CD4-positive, alpha-beta T cell (primary cell): ENCODE measurements at regions not wholly inside any gene's neighbourhood (a gene's known extent, or its start where the extent isn't known, plus 50 kb on each side); places are given as distances from the start of the nearest gene placed in this dataset.

Experiments used
- ATAC-seq: fragments of 200-7000 bp; cut with Tn5 transposase; one replicate; pipeline ENCODE4 v1.10.0; 2022; ENCODE audit warnings: mild to moderate bottlenecking; ENCODE audit not compliant: poor library complexity
- CTCF ChIA-PET: fragments of 350-600 bp; sonication (Branson Sonifier 250); formaldehyde crosslinking; loops from one replicate; lab custom pipeline; 2021; ENCODE audit warnings: antibody characterized with exemption, inconsistent platforms; lab: Charles Lee
- POLR2A ChIA-PET: fragments of 350-600 bp; sonication (Branson Sonifier 250); formaldehyde crosslinking; loops from one replicate; lab custom pipeline; 2021; ENCODE audit warnings: antibody characterized with exemption, inconsistent platforms; lab: Charles Lee
- DNase-seq, 14 experiments: peaks; one replicate each; pipeline ENCODE4 v3.0.0-alpha.2; 2013 to 2020; ENCODE audit warnings: mixed read lengths in 2 of 14
- H3K27ac ChIP-seq, 2 donors: one replicate each; pipeline versions ENCODE4 v1.5.1 to v1.7.0; 2013; ENCODE audit warnings: low read length in 2 of 2, low read depth in 1 of 2, mild to moderate bottlenecking in 1 of 2
- H3K27me3 ChIP-seq, 2 experiments: 1 replicate in 1 of 2; 2 replicates in 1 of 2; pipeline versions ENCODE4 v1.6.1 to v1.7.0; 2013; ENCODE audit warnings: low read length in 2 of 2, control low read depth in 1 of 2, mild to moderate bottlenecking in 1 of 2, moderate library complexity in 1 of 2; ENCODE audit not compliant: insufficient read depth in 2 of 2, control insufficient read depth in 1 of 2
- H3K36me3 ChIP-seq: one replicate; pipeline ENCODE4 v1.6.1; 2013; ENCODE audit warnings: low read length, control low read depth; ENCODE audit not compliant: insufficient read depth
- H3K4me1 ChIP-seq: one replicate; pipeline ENCODE4 v1.6.1; 2013; ENCODE audit warnings: low read length, control low read depth; ENCODE audit not compliant: insufficient read depth
- H3K4me3 ChIP-seq: one replicate; pipeline ENCODE4 v1.5.1; 2013; ENCODE audit warnings: mild to moderate bottlenecking, low read length, moderate library complexity
- H3K9me3 ChIP-seq, 2 experiments: 1 replicate in 1 of 2; 2 replicates in 1 of 2; pipeline versions ENCODE4 v1.6.1 to v1.7.0; 2013; ENCODE audit warnings: low read length in 2 of 2, mild to moderate bottlenecking in 2 of 2, control low read depth in 1 of 2, moderate library complexity in 1 of 2; ENCODE audit not compliant: control insufficient read depth in 1 of 2, insufficient read depth in 1 of 2
- H3K27ac Mint-ChIP-seq: one replicate; pipeline ENCODE4 v1.8.0; 2020; ENCODE audit warnings: mixed read lengths
- H3K27me3 Mint-ChIP-seq: one replicate; pipeline ENCODE4 v1.8.0; 2021; ENCODE audit warnings: mixed read lengths
- H3K36me3 Mint-ChIP-seq: one replicate; pipeline ENCODE4 v1.8.0; 2021; ENCODE audit warnings: low read depth, mixed read lengths
- H3K4me1 Mint-ChIP-seq: one replicate; pipeline ENCODE4 v1.8.0; 2021; ENCODE audit warnings: low read depth, mixed read lengths
- H3K4me3 Mint-ChIP-seq: one replicate; pipeline ENCODE4 v1.8.0; 2020; ENCODE audit warnings: mild to moderate bottlenecking, mixed read lengths
- H3K9me3 Mint-ChIP-seq: one replicate; pipeline ENCODE4 v1.8.0; 2020; ENCODE audit warnings: mixed read lengths
- intact Hi-C, 2 experiments: fragments of 100-400 bp; cut with DNase I in 1 of 2; cut with micrococcal nuclease in 1 of 2; formaldehyde crosslinking; loops; one replicate each; pipeline versions ENCODE4 v1.15.1 to v1.9.0; 2023 to 2025; cut with DNase I, micrococcal nuclease
- TF ChIP-seq, protein P1 (sequence below): fragments of 200-600 bp; IDR thresholded peaks from one replicate; pipeline ENCODE4 v1.8.0; 2022; ENCODE audit warnings: antibody characterized with exemption, mild to moderate bottlenecking

DNA sequence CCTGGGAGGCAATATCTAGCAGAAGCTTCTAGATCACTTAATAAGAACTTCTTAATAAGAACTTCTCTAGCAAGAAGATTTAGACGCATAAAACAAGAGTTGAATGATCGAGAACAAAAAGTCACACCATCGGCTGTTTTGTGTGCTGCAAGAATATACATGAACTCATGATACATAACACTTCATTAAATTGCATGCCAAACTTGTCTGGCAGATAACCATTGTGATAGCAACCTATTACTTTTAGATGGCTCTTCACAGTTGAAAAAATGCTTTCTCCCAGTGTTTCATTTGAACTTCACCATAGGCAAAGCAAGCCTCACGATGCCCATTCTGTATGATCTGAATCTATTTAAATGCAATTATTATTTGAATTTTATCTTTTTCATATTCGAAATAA, 249.9 kb downstream of the CBLN4 start:
- H3K27me3 ChIP-seq: no peaks in the 10 kb centered on the region
- ChIA-PET CTCF (no interaction called here), POLR2A (no interaction called here)
- H3K4me1 ChIP-seq: no peaks in the 10 kb centered on the region
- H3K36me3 ChIP-seq: no peaks in the 10 kb centered on the region
- H3K27ac ChIP-seq: no peak overlapping the region
- Mint-ChIP-seq H3K27ac (no peak overlapping the region), H3K27me3 (no peaks in the 10 kb centered on the region), H3K36me3 (no peaks in the 10 kb centered on the region), H3K4me3 (no peak overlapping the region), H3K4me1 (no peaks in the 10 kb centered on the region), H3K9me3 (peaks cover 4% of the 10 kb centered on the region)
- H3K4me3 ChIP-seq: no peak overlapping the region
- TF ChIP-seq, protein P1, sequence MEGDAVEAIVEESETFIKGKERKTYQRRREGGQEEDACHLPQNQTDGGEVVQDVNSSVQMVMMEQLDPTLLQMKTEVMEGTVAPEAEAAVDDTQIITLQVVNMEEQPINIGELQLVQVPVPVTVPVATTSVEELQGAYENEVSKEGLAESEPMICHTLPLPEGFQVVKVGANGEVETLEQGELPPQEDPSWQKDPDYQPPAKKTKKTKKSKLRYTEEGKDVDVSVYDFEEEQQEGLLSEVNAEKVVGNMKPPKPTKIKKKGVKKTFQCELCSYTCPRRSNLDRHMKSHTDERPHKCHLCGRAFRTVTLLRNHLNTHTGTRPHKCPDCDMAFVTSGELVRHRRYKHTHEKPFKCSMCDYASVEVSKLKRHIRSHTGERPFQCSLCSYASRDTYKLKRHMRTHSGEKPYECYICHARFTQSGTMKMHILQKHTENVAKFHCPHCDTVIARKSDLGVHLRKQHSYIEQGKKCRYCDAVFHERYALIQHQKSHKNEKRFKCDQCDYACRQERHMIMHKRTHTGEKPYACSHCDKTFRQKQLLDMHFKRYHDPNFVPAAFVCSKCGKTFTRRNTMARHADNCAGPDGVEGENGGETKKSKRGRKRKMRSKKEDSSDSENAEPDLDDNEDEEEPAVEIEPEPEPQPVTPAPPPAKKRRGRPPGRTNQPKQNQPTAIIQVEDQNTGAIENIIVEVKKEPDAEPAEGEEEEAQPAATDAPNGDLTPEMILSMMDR: no peak
- no peak for ATAC-seq
- DNase-seq: no peak
- intact Hi-C loops: no loop called here
- peaks cover 0 to 8% of the 10 kb centered on the region in 2 experiments for H3K9me3 ChIP-seq

DNA sequence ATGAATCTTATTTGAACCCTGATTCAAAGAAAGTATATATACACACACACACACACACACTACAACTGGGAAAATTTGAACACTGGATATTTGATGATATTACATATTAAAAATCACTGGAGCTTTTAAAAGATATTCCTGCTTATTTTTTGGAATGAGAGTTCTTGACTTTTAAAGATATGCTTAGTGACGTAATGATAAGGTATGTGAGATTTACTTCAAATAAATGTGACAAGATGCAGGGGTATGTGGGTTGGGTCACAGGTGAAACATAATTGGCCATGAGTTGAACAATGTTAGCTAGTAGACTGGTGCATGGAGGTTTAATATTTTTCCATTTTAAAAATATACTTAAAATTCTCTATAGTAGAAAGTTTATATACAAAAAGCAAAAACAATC, 258.6 kb downstream of the CBLN4 start:
- TF ChIP-seq, protein P1: no peak
- H3K27me3 ChIP-seq: no peaks in the 10 kb centered on the region
- H3K36me3 Mint-ChIP-seq: no peaks in the 10 kb centered on the region
- CTCF ChIA-PET: interaction anchor here (0.8 kb wide), 1 partner anchor 59 kb away, joined by 4 read pairs; no protein-coding TSS in a partner anchor
- no peaks in the 10 kb centered on the region for H3K4me1 ChIP-seq
- H3K36me3 ChIP-seq: no peaks in the 10 kb centered on the region
- H3K27ac ChIP-seq: no peak overlapping the region
- peaks cover 8% of the 10 kb centered on the region for H3K9me3 Mint-ChIP-seq
- no peaks in the 10 kb centered on the region for H3K27me3 Mint-ChIP-seq
- no peak overlapping the region for H3K27ac Mint-ChIP-seq
- H3K4me3 Mint-ChIP-seq: no peak overlapping the region
- H3K9me3 ChIP-seq: peaks cover 0 to 8% of the 10 kb centered on the region in 2 experiments
- intact Hi-C loops: no loop called here
- DNase-seq: no peak
- H3K4me3 ChIP-seq: no peak overlapping the region
- POLR2A ChIA-PET: no interaction called here
- ATAC-seq: no peak
- H3K4me1 Mint-ChIP-seq: no peaks in the 10 kb centered on the region

- TF ChIP-seq, protein P1: no peak
- Histone ChIP-seq H3K27me3 (no peaks in the 10 kb centered on the region), H3K4me3 (no peak overlapping the region), H3K9me3 (peaks cover 0 to 8% of the 10 kb centered on the region in 2 experiments), H3K27ac (no peak overlapping the region), H3K4me1 (no peaks in the 10 kb centered on the region), H3K36me3 (no peaks in the 10 kb centered on the region)
- intact Hi-C loops: no loop called here
- ATAC-seq: no peak
- Mint-ChIP-seq H3K27me3 (no peaks in the 10 kb centered on the region), H3K4me3 (no peak overlapping the region), H3K27ac (no peak overlapping the region), H3K9me3 (peaks cover 8% of the 10 kb centered on the region), H3K4me1 (no peaks in the 10 kb centered on the region), H3K36me3 (no peaks in the 10 kb centered on the region)
- ChIA-PET POLR2A (no interaction called here), CTCF (no interaction called here)
- no peak for DNase-seq
These were observed 259.5 kb downstream of the CBLN4 start for GRCh38 chr20:55745840-55746239.
